Sigmoid colon (tissue), 4 donors: ENCODE measurements at regions not wholly inside any gene's neighbourhood (a gene's known extent, or its start where the extent isn't known, plus 50 kb on each side); places are given as distances from the start of the nearest gene placed in this dataset.

Experiments used
- CTCF ChIP-seq, 4 experiments: fragments of 450-650 bp in 3 of 4; fragments of 200-600 bp in 1 of 4; IDR thresholded peaks; one replicate each; pipeline ENCODE4 v1.5.1; 2016 to 2019; ENCODE audit warnings: antibody characterized with exemption in 4 of 4, mild to moderate bottlenecking in 3 of 4, moderate library complexity in 2 of 4
- EP300 ChIP-seq, 4 donors: sonication (generic); formaldehyde crosslinking; IDR thresholded peaks; one replicate each; pipeline ENCODE4 v1.6.1; 2017; ENCODE audit warnings: antibody characterized with exemption in 4 of 4

GRCh38 chr9:23006127-23006526, 559.5 kb downstream of the DMRTA1 start:
- TF ChIP-seq CTCF (IDR thresholded peaks at IDR 0.05) (no peak), EP300 (IDR thresholded peaks at IDR 0.05) (no peak)
